ENCODE measurements at regions not wholly inside any gene's neighbourhood (a gene's known extent, or its start where the extent isn't known, plus 50 kb on each side); places are given as distances from the start of the nearest gene placed in this dataset.
"Not testable (repeated sequence)": the region's sequence is repeated elsewhere in the genome, so short reads cannot be mapped to it uniquely, and the experiment has no call there.

DNA sequence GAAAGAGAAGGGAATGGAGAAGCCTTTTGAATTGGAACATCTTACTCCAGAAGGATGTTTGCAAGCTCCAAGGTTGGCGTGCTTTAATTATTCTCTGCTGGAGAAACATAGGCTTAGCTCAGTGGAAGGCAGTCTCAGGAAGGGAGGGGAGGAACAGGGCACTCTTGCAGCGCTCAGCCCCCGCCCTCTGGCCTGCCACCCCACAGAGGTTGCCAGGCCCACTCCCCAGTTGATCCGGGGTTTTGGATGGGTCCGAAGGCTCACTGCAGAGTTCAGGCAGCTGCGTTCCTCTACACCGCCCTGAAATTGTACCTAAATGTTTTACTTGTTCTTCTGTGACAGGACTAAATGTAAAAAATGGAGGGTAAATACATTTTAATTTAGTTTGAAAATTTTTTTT is 155.2 kb upstream of the DTNBP1 start:
- Histone ChIP-seq H3K36me3 (ENCODE audit: insufficient read depth, low read length) (no peaks in the 10 kb centered on the region), H2AFZ (ENCODE audit: low read length, unreplicated experiment) (no peak overlapping the region), H3K4me3 (ENCODE audit: low read depth, low read length) (no peak overlapping the region), H3K27ac (ENCODE audit: low read depth, low read length) (no peak overlapping the region), H3K79me2 (ENCODE audit: control insufficient read depth, insufficient read depth, low read length, unreplicated experiment) (no peaks in the 10 kb centered on the region), H3K27me3 (ENCODE audit: insufficient read depth, low read length) (no peaks in the 10 kb centered on the region; the same call in 1 of the 2 replicates), H3K4me1 (ENCODE audit: control insufficient read depth, insufficient read depth, low read length, unreplicated experiment) (no peaks in the 10 kb centered on the region)

DNA sequence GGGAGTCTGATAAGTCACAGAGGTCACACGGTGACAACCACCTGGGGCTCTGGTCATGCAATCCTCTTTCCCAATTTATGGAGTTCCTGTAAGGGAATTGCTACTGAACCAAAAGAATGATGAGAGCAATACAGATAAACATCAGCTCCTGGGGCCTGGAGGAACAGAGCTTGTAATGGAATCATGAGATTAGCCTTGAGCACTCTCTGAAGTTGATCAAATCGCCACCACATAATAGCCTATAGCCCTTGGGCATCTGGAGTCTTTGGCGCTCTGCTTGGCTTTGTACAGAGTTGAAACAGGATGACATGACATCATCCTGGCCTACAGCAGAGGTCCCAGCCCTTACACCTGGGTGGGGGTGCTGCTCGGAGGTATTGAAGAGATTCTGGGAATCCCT is 154.3 kb upstream of the DTNBP1 start:
- H3K27me3 ChIP-seq (ENCODE audit: insufficient read depth, low read length), result no peaks in the 10 kb centered on the region; the same call in 1 of the 2 replicates
- no peak overlapping the region for H2AFZ ChIP-seq (ENCODE audit: low read length, unreplicated experiment)
- no peaks in the 10 kb centered on the region for H3K79me2 ChIP-seq (ENCODE audit: control insufficient read depth, insufficient read depth, low read length, unreplicated experiment)
- no peaks in the 10 kb centered on the region for H3K4me1 ChIP-seq (ENCODE audit: control insufficient read depth, insufficient read depth, low read length, unreplicated experiment)
- no peaks in the 10 kb centered on the region for H3K36me3 ChIP-seq (ENCODE audit: insufficient read depth, low read length)
- H3K4me3 ChIP-seq (ENCODE audit: low read depth, low read length), result no peak overlapping the region
- no peak overlapping the region for H3K27ac ChIP-seq (ENCODE audit: low read depth, low read length)

DNA sequence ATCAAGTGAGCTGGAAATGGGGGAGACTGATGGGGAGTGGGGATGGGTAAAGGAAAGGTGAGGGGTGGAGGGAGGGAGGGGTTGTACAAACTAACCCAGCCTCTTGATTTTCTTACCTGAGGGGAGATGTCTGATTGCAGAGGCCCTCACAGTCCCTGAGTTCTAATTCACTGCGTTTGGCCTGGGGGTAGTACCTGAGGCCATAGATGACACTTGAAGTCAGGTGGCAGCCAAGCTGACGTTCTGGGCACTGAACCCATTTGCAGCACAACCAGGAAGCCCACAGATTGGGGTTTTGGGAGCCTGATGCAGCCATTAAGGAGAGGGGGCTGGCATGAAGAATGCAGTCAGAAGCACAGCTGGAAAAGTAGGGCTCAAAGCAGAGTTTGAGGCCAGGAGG is 153.8 kb upstream of the DTNBP1 start:
- Histone ChIP-seq H2AFZ (ENCODE audit: low read length, unreplicated experiment) (no peak overlapping the region), H3K4me1 (ENCODE audit: control insufficient read depth, insufficient read depth, low read length, unreplicated experiment) (no peaks in the 10 kb centered on the region), H3K79me2 (ENCODE audit: control insufficient read depth, insufficient read depth, low read length, unreplicated experiment) (no peaks in the 10 kb centered on the region), H3K4me3 (ENCODE audit: low read depth, low read length) (no peak overlapping the region), H3K27me3 (ENCODE audit: insufficient read depth, low read length) (no peaks in the 10 kb centered on the region), H3K36me3 (ENCODE audit: insufficient read depth, low read length) (no peaks in the 10 kb centered on the region), H3K27ac (ENCODE audit: low read depth, low read length) (no peak overlapping the region)

DNA sequence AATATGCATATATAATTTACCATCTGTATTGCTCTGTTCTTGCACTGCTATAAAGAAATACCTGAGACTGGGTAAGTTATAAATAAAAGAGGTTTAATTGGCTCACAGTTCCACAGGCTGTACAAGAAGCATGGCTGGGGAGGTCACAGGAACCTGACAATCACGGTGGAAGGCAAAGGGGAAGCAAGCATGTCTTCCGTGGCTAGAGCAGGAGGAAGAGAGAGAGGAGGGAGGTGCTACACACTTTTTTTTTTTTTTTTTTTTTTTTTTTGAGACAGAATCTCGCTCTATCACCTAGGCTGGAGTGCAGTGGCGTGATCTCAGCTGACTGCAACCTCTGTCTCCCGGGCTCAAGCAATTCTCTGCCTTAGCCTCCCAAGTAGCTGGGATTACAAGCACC is 150.9 kb upstream of the DTNBP1 start:
- not testable (repeated sequence) for H3K27ac ChIP-seq (ENCODE audit: low read depth, low read length); H3K4me3 ChIP-seq (ENCODE audit: low read depth, low read length); H2AFZ ChIP-seq (ENCODE audit: low read length, unreplicated experiment); H3K4me1 ChIP-seq (ENCODE audit: control insufficient read depth, insufficient read depth, low read length, unreplicated experiment); H3K36me3 ChIP-seq (ENCODE audit: insufficient read depth, low read length); H3K79me2 ChIP-seq (ENCODE audit: control insufficient read depth, insufficient read depth, low read length, unreplicated experiment); H3K27me3 ChIP-seq (ENCODE audit: insufficient read depth, low read length)

DNA sequence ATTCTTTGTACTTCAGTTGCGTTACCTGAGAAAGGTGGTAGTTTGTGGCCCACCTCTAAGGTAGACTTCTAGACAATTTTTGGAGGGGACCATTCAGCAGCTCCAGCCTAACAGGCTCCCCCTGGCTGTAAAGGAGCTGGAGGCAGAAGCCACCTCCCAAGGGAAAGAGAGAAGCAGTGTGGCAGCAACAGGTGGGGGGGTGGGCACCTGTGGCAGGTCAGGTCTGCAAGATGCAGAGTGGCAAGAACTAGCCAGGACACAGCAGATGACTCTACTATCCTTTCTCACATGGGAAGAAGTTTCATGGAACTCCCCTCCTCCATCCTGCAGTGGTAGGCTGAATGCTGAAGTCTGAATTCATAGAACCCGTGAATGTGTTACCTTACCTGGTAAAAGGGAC is 148.3 kb upstream of the DTNBP1 start:
- Histone ChIP-seq H3K4me3 (ENCODE audit: low read depth, low read length) (no peak overlapping the region), H3K27me3 (ENCODE audit: insufficient read depth, low read length) (no peaks in the 10 kb centered on the region), H2AFZ (ENCODE audit: low read length, unreplicated experiment) (no peak overlapping the region), H3K27ac (ENCODE audit: low read depth, low read length) (no peak overlapping the region), H3K79me2 (ENCODE audit: control insufficient read depth, insufficient read depth, low read length, unreplicated experiment) (no peaks in the 10 kb centered on the region), H3K36me3 (ENCODE audit: insufficient read depth, low read length) (no peaks in the 10 kb centered on the region), H3K4me1 (ENCODE audit: control insufficient read depth, insufficient read depth, low read length, unreplicated experiment) (no peaks in the 10 kb centered on the region)

DNA sequence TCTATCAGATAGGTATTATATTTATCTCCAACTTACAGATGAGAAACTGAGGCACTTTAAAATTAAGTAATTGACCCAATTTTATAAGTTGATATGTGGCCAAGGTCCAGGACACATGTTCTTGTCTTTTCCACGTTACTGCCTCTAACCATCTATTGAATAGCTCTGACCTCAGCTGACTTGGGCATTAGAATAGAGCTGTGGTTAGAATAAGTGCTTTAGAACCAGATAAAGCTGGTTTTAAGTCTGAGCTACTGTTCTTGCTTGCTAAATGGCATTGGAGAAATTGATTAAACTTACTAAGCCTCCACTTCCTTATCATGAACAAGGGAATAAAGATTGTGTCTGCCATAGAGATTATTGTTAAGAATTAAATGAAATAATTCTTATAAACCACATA is 147.8 kb upstream of the DTNBP1 start:
- no peaks in the 10 kb centered on the region for H3K4me1 ChIP-seq (ENCODE audit: control insufficient read depth, insufficient read depth, low read length, unreplicated experiment)
- H3K4me3 ChIP-seq (ENCODE audit: low read depth, low read length), result no peak overlapping the region
- H3K27me3 ChIP-seq (ENCODE audit: insufficient read depth, low read length), result no peaks in the 10 kb centered on the region
- H3K36me3 ChIP-seq (ENCODE audit: insufficient read depth, low read length), result no peaks in the 10 kb centered on the region
- H2AFZ ChIP-seq (ENCODE audit: low read length, unreplicated experiment), result no peak overlapping the region
- no peak overlapping the region for H3K27ac ChIP-seq (ENCODE audit: low read depth, low read length)
- H3K79me2 ChIP-seq (ENCODE audit: control insufficient read depth, insufficient read depth, low read length, unreplicated experiment), result no peaks in the 10 kb centered on the region

DNA sequence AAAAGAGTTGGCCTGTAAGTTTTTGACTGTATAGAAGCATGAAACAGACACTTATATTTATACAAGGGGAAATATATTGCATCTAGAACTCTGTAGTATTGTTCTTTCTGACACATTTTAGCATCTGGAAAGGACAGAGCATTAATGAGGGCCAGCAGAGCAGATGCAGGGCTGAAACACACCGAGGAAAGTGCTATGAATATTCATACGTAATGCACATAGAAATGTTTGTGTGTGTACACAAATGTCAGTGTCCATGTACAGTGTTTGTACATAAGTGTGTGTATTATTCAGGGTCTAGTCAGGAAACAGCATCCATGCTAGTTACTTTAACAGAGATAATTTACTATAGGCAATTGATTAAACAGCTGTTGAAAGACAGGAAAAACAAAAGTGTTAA is 146.5 kb upstream of the DTNBP1 start:
- no peaks in the 10 kb centered on the region for H3K79me2 ChIP-seq (ENCODE audit: control insufficient read depth, insufficient read depth, low read length, unreplicated experiment)
- H3K27ac ChIP-seq (ENCODE audit: low read depth, low read length), result no peak overlapping the region
- no peaks in the 10 kb centered on the region for H3K4me1 ChIP-seq (ENCODE audit: control insufficient read depth, insufficient read depth, low read length, unreplicated experiment)
- H3K27me3 ChIP-seq (ENCODE audit: insufficient read depth, low read length), result no peaks in the 10 kb centered on the region
- H2AFZ ChIP-seq (ENCODE audit: low read length, unreplicated experiment), result no peak overlapping the region
- no peak overlapping the region for H3K4me3 ChIP-seq (ENCODE audit: low read depth, low read length)
- H3K36me3 ChIP-seq (ENCODE audit: insufficient read depth, low read length), result no peaks in the 10 kb centered on the region

DNA sequence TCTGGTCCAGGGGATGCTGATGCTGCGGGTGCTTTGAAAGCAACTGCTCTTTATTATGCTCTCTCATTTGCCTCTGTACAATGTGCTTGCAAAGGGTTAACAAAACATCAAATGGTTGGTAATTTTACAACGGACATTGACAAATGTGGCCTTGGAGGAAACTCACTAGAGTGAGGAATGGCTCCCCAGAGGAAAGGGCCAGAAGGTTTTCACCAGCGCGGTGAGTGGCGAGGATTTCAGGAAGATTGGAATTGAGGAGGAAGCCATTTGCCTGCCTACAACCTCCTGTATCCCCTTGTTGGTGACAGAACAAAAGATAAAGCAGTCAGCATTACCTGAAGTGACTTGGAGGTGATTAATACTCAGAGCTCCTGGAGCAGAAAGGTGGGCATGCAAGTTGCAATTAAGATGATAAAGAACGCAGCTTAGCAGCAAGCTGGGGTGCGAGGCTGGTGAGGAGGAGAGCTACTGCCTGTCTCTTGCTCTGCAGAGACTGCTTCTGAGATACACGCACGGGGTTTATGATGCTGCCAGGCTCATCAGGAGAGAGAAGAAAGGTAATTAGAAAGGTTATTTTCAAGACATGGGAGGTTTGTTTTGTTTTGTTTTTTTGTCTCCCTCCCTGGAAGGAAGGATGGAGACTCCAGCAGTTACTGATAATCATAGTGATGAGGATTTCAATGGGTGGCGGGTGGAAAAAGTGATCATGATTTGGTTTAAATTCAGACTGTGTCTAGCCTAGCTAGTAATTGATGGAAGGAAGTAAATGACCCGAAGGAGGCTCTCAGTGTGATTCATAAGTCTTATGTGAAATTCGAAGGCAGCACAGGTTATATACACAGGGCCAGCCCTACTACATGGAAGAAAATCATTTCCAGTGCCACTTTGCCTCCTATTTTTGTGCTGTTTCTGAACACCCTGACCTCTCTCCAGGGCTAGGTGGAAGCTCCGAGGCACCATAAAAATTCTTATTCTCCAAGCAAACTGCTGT is 141.6 kb upstream of the DTNBP1 start:
- Histone ChIP-seq H3K79me2 (ENCODE audit: control insufficient read depth, insufficient read depth, low read length, unreplicated experiment) (no peaks in the 10 kb centered on the region), H3K4me1 (ENCODE audit: control insufficient read depth, insufficient read depth, low read length, unreplicated experiment) (no peaks in the 10 kb centered on the region), H3K36me3 (ENCODE audit: insufficient read depth, low read length) (no peaks in the 10 kb centered on the region), H2AFZ (ENCODE audit: low read length, unreplicated experiment) (no peak overlapping the region), H3K27ac (ENCODE audit: low read depth, low read length) (no peak overlapping the region), H3K4me3 (ENCODE audit: low read depth, low read length) (no peak overlapping the region), H3K27me3 (ENCODE audit: insufficient read depth, low read length) (no peaks in the 10 kb centered on the region)

DNA sequence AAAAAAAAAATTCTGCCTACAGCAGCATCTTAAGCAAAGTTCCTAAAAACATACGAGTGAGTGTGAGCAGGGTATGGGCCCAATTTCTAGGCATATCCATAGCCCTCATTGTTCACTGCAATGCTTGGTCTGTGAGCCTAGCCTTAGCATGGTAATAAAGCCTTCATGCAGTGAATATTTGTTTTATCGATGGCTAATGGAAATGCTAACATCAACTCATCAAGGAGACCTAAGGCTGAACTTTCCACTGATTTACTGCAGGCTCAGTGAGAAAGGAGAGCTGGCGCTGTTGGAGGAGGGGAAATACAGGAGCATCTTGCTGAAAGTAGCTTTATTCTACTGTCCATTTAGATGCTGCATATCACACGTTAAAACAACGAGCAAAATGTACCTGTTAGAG is 139.6 kb upstream of the DTNBP1 start:
- H3K36me3 ChIP-seq (ENCODE audit: insufficient read depth, low read length), result no peaks in the 10 kb centered on the region
- H3K4me3 ChIP-seq (ENCODE audit: low read depth, low read length), result no peak overlapping the region
- no peak overlapping the region for H3K27ac ChIP-seq (ENCODE audit: low read depth, low read length)
- no peak overlapping the region for H2AFZ ChIP-seq (ENCODE audit: low read length, unreplicated experiment)
- no peaks in the 10 kb centered on the region for H3K4me1 ChIP-seq (ENCODE audit: control insufficient read depth, insufficient read depth, low read length, unreplicated experiment)
- H3K27me3 ChIP-seq (ENCODE audit: insufficient read depth, low read length), result no peaks in the 10 kb centered on the region
- no peaks in the 10 kb centered on the region for H3K79me2 ChIP-seq (ENCODE audit: control insufficient read depth, insufficient read depth, low read length, unreplicated experiment)

DNA sequence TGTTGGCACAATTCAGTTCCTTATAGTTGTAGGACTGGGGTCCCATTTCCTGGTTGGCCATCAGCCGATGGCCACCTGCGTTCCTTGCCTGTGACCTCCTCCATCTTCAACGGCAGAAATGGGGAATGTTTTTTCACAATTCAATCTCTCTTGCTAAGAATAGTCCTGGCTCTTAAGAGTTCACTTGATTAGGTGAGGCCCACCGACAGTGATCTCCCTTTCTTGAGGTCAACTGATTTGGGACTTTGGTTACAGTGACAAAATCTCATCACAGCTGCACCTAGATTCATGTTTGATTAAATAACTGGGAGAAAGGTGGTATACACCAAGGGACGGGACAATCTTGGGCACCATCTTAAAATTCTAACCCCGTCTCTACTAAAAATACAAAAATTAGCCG is 139.1 kb upstream of the DTNBP1 start:
- no peak overlapping the region for H3K4me3 ChIP-seq (ENCODE audit: low read depth, low read length)
- H2AFZ ChIP-seq (ENCODE audit: low read length, unreplicated experiment), result no peak overlapping the region
- no peaks in the 10 kb centered on the region for H3K4me1 ChIP-seq (ENCODE audit: control insufficient read depth, insufficient read depth, low read length, unreplicated experiment)
- H3K27ac ChIP-seq (ENCODE audit: low read depth, low read length), result no peak overlapping the region
- H3K27me3 ChIP-seq (ENCODE audit: insufficient read depth, low read length), result no peaks in the 10 kb centered on the region
- no peaks in the 10 kb centered on the region for H3K36me3 ChIP-seq (ENCODE audit: insufficient read depth, low read length)
- H3K79me2 ChIP-seq (ENCODE audit: control insufficient read depth, insufficient read depth, low read length, unreplicated experiment), result no peaks in the 10 kb centered on the region

Data from ACC112 (cell line).